ENCODE measurements at regions not wholly inside any gene's neighbourhood (a gene's known extent, or its start where the extent isn't known, plus 50 kb on each side); places are given as distances from the start of the nearest gene placed in this dataset.
"Not testable (repeated sequence)": the region's sequence is repeated elsewhere in the genome, so short reads cannot be mapped to it uniquely, and the experiment has no call there.

DNA sequence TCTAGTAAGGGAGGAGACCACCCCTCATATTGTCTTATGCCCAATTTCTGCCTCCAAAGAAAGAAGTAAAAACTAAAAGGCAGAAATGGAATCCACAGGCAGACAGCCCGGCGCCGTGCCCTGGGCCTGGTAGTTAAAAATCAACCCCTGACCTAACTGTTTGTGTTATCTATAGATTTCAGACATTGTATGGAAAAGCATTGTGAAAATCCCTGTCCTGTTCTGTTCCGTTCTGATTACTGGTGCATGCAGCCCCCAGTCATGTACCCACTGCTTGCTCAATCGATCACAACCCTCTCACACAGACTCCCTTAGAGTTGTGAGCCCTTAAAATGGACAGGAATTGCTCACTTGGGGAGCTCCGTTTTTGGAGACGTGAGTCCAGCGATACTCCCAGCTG, 204.0 kb downstream of the CWF19L2 start:
- H3K36me3 ChIP-seq (ENCODE audit: control insufficient read depth, insufficient read depth, low read length); H3K27ac ChIP-seq (ENCODE audit: low read depth, low read length); H3K9me3 ChIP-seq (ENCODE audit: control insufficient read depth, insufficient read depth, low read length); H3K9ac ChIP-seq (ENCODE audit: low read depth, low read length); H3K4me3 ChIP-seq (ENCODE audit: low read depth, low read length); H3K27me3 ChIP-seq (ENCODE audit: control insufficient read depth, insufficient read depth, low read length); H3K4me1 ChIP-seq (ENCODE audit: control insufficient read depth, insufficient read depth, low read length): not testable (repeated sequence)

DNA sequence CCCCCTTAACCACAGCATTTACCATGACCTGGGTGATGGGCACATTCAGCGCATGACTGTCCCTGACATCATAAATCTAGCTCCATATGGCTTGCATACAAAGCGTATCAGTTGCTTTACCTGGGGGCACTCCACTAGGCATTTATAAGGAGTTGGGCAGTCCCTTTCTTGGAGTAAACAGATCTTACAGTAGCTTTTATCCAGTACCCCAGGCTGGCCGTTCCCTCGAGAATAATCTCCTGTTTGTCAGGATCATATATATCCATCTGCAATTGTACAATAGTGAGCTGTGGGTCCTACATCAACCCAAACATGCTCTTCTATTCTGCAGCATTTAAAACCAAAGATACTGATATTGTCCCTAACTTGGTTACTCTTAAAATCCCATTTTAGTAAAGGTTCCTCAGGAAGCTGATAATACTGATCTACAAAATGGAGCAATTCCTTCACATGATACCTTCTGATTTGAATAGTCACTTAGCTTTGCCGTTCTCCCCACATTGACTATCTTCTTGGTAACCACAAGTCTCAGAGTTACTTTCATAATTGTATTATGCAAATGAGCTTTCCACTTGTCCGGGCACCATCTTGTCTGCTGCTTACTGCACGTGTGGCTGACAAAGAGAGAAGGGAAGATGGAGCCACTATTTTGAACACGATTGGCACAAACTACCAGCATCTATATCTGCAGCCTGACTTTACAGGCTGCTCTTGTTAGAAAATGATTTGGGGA, 205.0 kb downstream of the CWF19L2 start:
- Histone ChIP-seq H3K36me3 (ENCODE audit: control insufficient read depth, insufficient read depth, low read length) (no peaks in the 10 kb centered on the region), H3K27me3 (ENCODE audit: control insufficient read depth, insufficient read depth, low read length) (no peaks in the 10 kb centered on the region), H3K9me3 (ENCODE audit: control insufficient read depth, insufficient read depth, low read length) (no peaks in the 10 kb centered on the region), H3K4me3 (ENCODE audit: low read depth, low read length) (no peak overlapping the region), H3K9ac (ENCODE audit: low read depth, low read length) (no peak overlapping the region), H3K27ac (ENCODE audit: low read depth, low read length) (no peak overlapping the region), H3K4me1 (ENCODE audit: control insufficient read depth, insufficient read depth, low read length) (peaks cover 7% of the 10 kb centered on the region; the same call in 1 of the 2 replicates)

DNA sequence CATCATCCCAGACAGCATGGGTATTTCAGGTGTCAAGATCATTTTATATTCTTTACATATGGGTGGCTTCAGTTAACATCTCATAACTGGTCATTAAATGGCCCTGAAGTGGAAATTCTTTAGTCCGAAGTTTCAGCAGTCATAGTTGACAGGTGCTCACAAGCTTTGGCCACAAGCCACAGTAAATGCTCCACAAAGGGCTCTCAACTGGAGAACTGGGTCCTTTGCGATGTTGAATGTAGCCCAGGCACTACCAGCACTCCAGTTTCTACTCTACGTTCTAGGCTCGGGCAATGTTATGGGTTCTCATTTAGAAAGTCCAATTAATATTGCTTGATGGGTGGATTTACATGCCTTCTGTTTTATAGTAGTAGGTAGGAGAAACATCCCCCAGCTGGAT, 206.3 kb downstream of the CWF19L2 start:
- Histone ChIP-seq H3K9me3 (ENCODE audit: control insufficient read depth, insufficient read depth, low read length) (no peaks in the 10 kb centered on the region), H3K9ac (ENCODE audit: low read depth, low read length) (no peak overlapping the region), H3K27me3 (ENCODE audit: control insufficient read depth, insufficient read depth, low read length) (no peaks in the 10 kb centered on the region), H3K27ac (ENCODE audit: low read depth, low read length) (no peak overlapping the region), H3K4me3 (ENCODE audit: low read depth, low read length) (no peak overlapping the region), H3K4me1 (ENCODE audit: control insufficient read depth, insufficient read depth, low read length) (peaks cover 7% of the 10 kb centered on the region; the same call in 1 of the 2 replicates), H3K36me3 (ENCODE audit: control insufficient read depth, insufficient read depth, low read length) (no peaks in the 10 kb centered on the region)

DNA sequence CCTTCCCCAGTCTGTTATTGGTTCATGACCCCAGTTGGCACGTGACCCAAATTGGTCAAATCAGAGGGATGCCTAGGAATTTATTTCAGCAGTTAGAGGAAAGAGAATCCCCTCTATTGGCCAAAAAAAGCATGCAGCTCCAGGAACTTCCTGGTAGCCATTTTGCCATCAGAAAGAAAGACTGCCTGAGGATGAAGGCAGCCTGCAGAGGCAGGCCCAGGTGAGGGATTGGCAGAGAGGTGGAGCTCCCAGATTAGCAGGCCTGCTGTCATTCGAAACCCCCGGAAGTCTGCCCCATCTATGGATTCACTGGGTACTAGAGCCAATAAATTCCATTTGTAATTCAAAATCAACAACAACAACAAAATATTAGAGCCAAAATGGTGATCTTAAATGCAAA, 207.6 kb downstream of the CWF19L2 start:
- no peaks in the 10 kb centered on the region for H3K9me3 ChIP-seq (ENCODE audit: control insufficient read depth, insufficient read depth, low read length)
- H3K36me3 ChIP-seq (ENCODE audit: control insufficient read depth, insufficient read depth, low read length): no peaks in the 10 kb centered on the region
- no peak overlapping the region for H3K4me3 ChIP-seq (ENCODE audit: low read depth, low read length)
- H3K9ac ChIP-seq (ENCODE audit: low read depth, low read length): no peak overlapping the region
- H3K27ac ChIP-seq (ENCODE audit: low read depth, low read length): no peak overlapping the region
- H3K27me3 ChIP-seq (ENCODE audit: control insufficient read depth, insufficient read depth, low read length): no peaks in the 10 kb centered on the region
- peaks cover 5% of the 10 kb centered on the region; the same call in 1 of the 2 replicates for H3K4me1 ChIP-seq (ENCODE audit: control insufficient read depth, insufficient read depth, low read length)

DNA sequence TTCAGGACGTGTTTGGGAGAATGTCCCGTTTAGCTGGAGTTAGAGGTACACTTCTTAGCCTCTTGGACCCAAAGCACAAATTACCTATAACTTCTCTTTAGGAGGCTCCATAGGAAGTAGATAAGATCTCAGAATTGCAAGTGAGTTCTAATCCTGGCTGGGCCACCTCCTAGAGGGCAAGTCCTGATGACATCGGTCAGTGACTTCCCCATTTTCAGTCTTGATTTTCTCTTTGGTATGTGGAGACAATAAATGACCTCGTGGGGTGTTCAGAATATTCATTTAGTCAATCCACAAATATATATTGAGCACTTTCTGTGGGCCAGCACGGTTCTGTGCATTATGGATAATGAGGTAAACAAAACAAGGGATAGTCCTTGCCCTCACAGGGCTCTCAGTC, 208.6 kb downstream of the CWF19L2 start:
- H3K27ac ChIP-seq (ENCODE audit: low read depth, low read length): no peak overlapping the region
- H3K27me3 ChIP-seq (ENCODE audit: control insufficient read depth, insufficient read depth, low read length): no peaks in the 10 kb centered on the region
- no peaks in the 10 kb centered on the region for H3K36me3 ChIP-seq (ENCODE audit: control insufficient read depth, insufficient read depth, low read length)
- H3K9me3 ChIP-seq (ENCODE audit: control insufficient read depth, insufficient read depth, low read length): no peaks in the 10 kb centered on the region
- H3K9ac ChIP-seq (ENCODE audit: low read depth, low read length): no peak overlapping the region
- H3K4me3 ChIP-seq (ENCODE audit: low read depth, low read length): no peak overlapping the region
- H3K4me1 ChIP-seq (ENCODE audit: control insufficient read depth, insufficient read depth, low read length): no peaks in the 10 kb centered on the region; the same call in 1 of the 2 replicates

DNA sequence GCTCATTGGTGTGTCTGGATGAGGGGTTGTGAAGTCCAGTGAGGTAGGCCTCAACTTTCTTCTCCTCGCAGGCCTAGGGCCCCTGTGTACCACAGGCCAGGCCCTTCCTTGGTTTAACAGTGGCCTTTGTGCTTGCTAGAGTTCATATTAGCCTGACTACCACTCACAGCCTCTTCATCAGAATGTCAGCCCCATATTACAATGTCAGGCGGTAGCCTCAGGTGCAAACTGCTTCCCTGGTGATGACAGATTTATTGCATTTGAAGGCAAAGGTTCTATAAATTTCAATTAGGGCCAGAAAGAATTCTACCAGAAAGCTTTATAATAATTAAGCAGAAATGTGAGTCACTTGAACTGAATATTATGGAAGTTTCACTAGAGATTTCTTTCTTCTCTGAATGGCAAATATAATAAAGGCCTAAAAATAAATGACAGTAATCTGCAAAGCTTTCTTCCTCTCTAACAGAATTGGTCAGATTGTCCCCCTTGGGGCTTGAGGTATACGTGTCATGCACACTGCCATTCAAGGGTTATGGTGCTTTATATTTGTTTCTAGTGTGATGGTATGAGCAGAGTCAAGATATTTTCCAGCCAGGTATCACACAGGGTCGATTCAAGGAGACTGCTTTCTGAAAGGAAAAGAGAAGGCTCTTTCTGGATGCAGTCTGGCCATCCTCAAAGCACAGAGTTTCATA, 210.3 kb downstream of the CWF19L2 start:
- no peak overlapping the region for H3K27ac ChIP-seq (ENCODE audit: low read depth, low read length)
- no peaks in the 10 kb centered on the region for H3K9me3 ChIP-seq (ENCODE audit: control insufficient read depth, insufficient read depth, low read length)
- H3K9ac ChIP-seq (ENCODE audit: low read depth, low read length): no peak overlapping the region
- no peak overlapping the region for H3K4me3 ChIP-seq (ENCODE audit: low read depth, low read length)
- no peaks in the 10 kb centered on the region for H3K36me3 ChIP-seq (ENCODE audit: control insufficient read depth, insufficient read depth, low read length)
- no peaks in the 10 kb centered on the region; the same call in 1 of the 2 replicates for H3K4me1 ChIP-seq (ENCODE audit: control insufficient read depth, insufficient read depth, low read length)
- no peaks in the 10 kb centered on the region for H3K27me3 ChIP-seq (ENCODE audit: control insufficient read depth, insufficient read depth, low read length)

DNA sequence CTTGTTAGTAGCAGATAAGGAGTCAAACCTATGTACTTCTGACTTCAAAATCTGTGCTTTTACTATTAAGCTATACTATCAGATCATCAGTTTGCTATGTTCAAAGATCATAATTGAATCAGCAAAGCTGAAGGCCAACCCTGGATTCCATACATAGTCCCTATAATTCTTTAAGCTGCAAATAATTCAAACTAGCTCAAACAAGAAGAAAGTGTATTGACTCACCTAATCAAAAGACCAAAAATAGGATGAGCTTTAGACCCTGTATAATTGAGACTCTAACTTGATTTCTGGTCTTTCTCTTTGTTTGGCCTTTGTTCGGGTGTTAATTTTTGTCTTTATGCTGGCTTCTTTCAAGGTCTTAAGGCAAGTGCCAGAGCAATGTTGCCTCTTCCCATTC, 213.7 kb downstream of the CWF19L2 start:
- no peak overlapping the region for H3K9ac ChIP-seq (ENCODE audit: low read depth, low read length)
- H3K4me3 ChIP-seq (ENCODE audit: low read depth, low read length): no peak overlapping the region
- no peak overlapping the region for H3K27ac ChIP-seq (ENCODE audit: low read depth, low read length)
- no peaks in the 10 kb centered on the region; the same call in 1 of the 2 replicates for H3K4me1 ChIP-seq (ENCODE audit: control insufficient read depth, insufficient read depth, low read length)
- no peaks in the 10 kb centered on the region for H3K9me3 ChIP-seq (ENCODE audit: control insufficient read depth, insufficient read depth, low read length)
- H3K27me3 ChIP-seq (ENCODE audit: control insufficient read depth, insufficient read depth, low read length): no peaks in the 10 kb centered on the region
- no peaks in the 10 kb centered on the region for H3K36me3 ChIP-seq (ENCODE audit: control insufficient read depth, insufficient read depth, low read length)

DNA sequence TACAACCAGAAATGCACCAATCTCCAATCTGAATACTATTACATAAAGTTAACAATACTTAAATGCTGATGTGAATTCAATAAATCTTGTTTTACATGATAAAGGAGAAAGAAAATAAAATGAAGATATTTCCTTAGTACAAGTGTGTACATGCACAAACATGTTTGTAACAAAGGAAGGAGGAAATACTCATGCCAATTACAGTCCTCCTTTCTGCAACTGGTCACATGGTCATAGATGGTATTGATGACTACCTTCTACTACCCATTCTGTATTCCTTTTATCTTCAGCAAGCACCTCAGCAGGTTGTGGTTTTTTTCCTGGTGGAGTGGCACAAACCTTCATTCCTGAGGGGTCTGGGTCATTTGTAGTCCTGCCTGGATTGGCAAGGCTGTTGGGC, 214.2 kb upstream of the GUCY1A2 start:
- Histone ChIP-seq H3K4me3 (ENCODE audit: low read depth, low read length) (no peak overlapping the region), H3K9ac (ENCODE audit: low read depth, low read length) (no peak overlapping the region), H3K9me3 (ENCODE audit: control insufficient read depth, insufficient read depth, low read length) (no peaks in the 10 kb centered on the region; the same call in 1 of the 2 replicates), H3K4me1 (ENCODE audit: control insufficient read depth, insufficient read depth, low read length) (no peaks in the 10 kb centered on the region), H3K36me3 (ENCODE audit: control insufficient read depth, insufficient read depth, low read length) (no peaks in the 10 kb centered on the region), H3K27me3 (ENCODE audit: control insufficient read depth, insufficient read depth, low read length) (no peaks in the 10 kb centered on the region), H3K27ac (ENCODE audit: low read depth, low read length) (no peak overlapping the region)

DNA sequence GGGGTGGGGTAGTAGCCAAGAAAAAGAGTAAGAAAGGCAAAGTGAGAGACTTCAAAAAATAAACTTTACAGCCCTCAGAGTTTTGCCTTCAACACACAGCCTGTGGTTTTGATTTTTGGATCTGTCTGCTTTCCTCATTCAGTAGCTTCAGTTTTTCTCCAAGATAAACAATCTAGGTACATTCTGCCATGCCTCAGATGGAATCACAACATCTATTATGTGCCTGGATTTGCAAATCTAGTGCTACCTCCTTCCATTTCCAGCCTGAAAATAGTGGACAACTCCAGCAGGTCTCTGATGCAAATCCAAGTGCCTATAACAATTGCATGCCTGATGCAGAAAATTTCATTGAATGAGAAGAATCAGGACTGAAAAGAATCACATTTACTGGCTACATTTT, 206.6 kb upstream of the GUCY1A2 start:
- Histone ChIP-seq H3K9me3 (ENCODE audit: control insufficient read depth, insufficient read depth, low read length) (no peaks in the 10 kb centered on the region), H3K36me3 (ENCODE audit: control insufficient read depth, insufficient read depth, low read length) (no peaks in the 10 kb centered on the region), H3K4me3 (ENCODE audit: low read depth, low read length) (no peak overlapping the region), H3K9ac (ENCODE audit: low read depth, low read length) (no peak overlapping the region), H3K27ac (ENCODE audit: low read depth, low read length) (no peak overlapping the region), H3K27me3 (ENCODE audit: control insufficient read depth, insufficient read depth, low read length) (no peaks in the 10 kb centered on the region), H3K4me1 (ENCODE audit: control insufficient read depth, insufficient read depth, low read length) (no peaks in the 10 kb centered on the region)

DNA sequence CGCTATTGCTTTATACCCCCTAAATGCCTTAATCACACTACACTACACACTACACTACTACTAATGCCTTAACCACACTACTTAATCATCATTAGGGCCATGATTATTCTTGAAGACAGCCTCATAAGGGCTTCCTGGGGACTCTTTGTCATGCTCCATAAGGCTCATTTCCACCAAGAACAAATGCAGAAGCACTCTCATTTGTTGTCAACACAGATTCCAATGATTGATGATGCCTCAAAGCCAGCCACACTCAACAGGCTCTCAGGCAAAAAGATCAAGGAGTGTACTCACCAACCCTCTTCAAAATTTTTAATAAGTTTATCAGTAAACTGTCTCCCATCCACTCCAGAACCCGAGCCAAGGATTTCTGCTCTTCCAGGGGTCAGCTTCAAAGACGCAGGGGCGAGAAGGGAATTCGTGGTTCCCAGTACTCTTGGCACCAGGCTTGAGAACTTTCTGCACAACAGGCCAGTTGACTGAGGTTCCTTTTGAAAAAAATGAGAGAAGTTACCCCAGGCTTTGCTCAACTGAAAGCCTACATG, 204.7 kb upstream of the GUCY1A2 start:
- no peak overlapping the region for H3K4me3 ChIP-seq (ENCODE audit: low read depth, low read length)
- no peak overlapping the region for H3K27ac ChIP-seq (ENCODE audit: low read depth, low read length)
- H3K9ac ChIP-seq (ENCODE audit: low read depth, low read length): no peak overlapping the region
- no peaks in the 10 kb centered on the region for H3K36me3 ChIP-seq (ENCODE audit: control insufficient read depth, insufficient read depth, low read length)
- H3K4me1 ChIP-seq (ENCODE audit: control insufficient read depth, insufficient read depth, low read length): no peaks in the 10 kb centered on the region
- no peaks in the 10 kb centered on the region for H3K9me3 ChIP-seq (ENCODE audit: control insufficient read depth, insufficient read depth, low read length)
- H3K27me3 ChIP-seq (ENCODE audit: control insufficient read depth, insufficient read depth, low read length): no peaks in the 10 kb centered on the region

DNA sequence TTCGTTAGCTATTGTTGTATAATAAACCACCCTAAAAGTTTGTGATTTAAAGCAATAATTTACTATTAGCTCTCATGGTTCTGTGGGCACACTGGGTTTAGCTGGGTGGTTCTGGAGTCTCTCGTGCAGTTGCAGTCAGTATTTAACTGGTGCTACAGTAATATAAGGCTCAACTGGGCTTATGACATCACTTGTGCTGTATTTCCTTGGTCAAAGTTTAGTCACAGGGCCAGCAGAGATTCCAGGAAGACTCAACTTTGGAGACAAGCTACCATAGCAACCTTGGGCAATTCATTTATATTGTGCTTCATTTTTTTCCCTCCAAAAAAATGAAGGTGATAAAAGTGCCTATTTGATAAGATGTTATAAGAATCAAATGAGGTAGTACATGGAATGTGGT, 204.2 kb upstream of the GUCY1A2 start:
- Histone ChIP-seq H3K27ac (ENCODE audit: low read depth, low read length) (no peak overlapping the region), H3K27me3 (ENCODE audit: control insufficient read depth, insufficient read depth, low read length) (no peaks in the 10 kb centered on the region), H3K36me3 (ENCODE audit: control insufficient read depth, insufficient read depth, low read length) (no peaks in the 10 kb centered on the region), H3K4me3 (ENCODE audit: low read depth, low read length) (no peak overlapping the region), H3K9me3 (ENCODE audit: control insufficient read depth, insufficient read depth, low read length) (no peaks in the 10 kb centered on the region), H3K4me1 (ENCODE audit: control insufficient read depth, insufficient read depth, low read length) (no peaks in the 10 kb centered on the region), H3K9ac (ENCODE audit: low read depth, low read length) (no peak overlapping the region)
